Bronchial epithelial cell (primary cell): ENCODE measurements at regions not wholly inside any gene's neighbourhood (a gene's known extent, or its start where the extent isn't known, plus 50 kb on each side); places are given as distances from the start of the nearest gene placed in this dataset.

Experiments used
- DNase-seq: peaks from one replicate; pipeline ENCODE4 v3.0.0-alpha.2; 2010; ENCODE audit warnings: low read depth
- FAIRE-seq: peaks from 2 replicates; lab custom pipeline; 2011; peaks lifted over from hg19 to GRCh38; lab: Jason Lieb, UNC
- H3K27me3 ChIP-seq: 2 replicates; pipeline ENCODE4 v1.5.1; 2011; ENCODE audit warnings: low read length; ENCODE audit not compliant: control insufficient read depth, insufficient read depth
- H3K36me3 ChIP-seq: 2 replicates; pipeline ENCODE4 v1.5.1; 2011; ENCODE audit warnings: low read length; ENCODE audit not compliant: control insufficient read depth, insufficient read depth
- H3K4me3 ChIP-seq: 2 replicates; pipeline ENCODE4 v1.5.1; 2011; ENCODE audit warnings: mild to moderate bottlenecking, low read depth, low read length, control low read depth
- TF ChIP-seq, protein P1 (sequence below): IDR thresholded peaks from 2 replicates; pipeline ENCODE4 v1.5.1; 2011; ENCODE audit warnings: mild to moderate bottlenecking, moderate library complexity, low read length, control low read depth, inconsistent platforms; ENCODE audit not compliant: insufficient read depth, severe bottlenecking

DNA sequence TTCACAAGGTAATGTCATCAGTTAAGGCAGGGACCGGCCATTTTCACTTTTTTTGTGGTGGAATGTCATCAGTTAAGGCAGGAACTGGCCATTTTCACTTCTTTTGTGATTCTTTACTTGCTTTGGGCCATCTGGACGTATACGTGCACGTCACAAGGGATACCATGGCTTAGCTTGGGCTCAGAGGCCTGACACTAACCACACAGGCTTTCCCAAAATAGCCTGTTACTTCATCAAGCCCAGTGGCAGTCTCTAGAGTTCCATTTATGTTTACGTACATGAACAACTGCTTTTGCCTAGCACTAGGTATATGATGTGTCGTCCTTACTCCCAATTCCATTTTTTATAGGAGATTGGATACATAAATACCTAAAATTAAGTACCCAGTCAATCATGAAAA is 237.9 kb downstream of the C7orf25 start:
- TF ChIP-seq, protein P1, sequence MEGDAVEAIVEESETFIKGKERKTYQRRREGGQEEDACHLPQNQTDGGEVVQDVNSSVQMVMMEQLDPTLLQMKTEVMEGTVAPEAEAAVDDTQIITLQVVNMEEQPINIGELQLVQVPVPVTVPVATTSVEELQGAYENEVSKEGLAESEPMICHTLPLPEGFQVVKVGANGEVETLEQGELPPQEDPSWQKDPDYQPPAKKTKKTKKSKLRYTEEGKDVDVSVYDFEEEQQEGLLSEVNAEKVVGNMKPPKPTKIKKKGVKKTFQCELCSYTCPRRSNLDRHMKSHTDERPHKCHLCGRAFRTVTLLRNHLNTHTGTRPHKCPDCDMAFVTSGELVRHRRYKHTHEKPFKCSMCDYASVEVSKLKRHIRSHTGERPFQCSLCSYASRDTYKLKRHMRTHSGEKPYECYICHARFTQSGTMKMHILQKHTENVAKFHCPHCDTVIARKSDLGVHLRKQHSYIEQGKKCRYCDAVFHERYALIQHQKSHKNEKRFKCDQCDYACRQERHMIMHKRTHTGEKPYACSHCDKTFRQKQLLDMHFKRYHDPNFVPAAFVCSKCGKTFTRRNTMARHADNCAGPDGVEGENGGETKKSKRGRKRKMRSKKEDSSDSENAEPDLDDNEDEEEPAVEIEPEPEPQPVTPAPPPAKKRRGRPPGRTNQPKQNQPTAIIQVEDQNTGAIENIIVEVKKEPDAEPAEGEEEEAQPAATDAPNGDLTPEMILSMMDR, result no peak
- no peak for DNase-seq
- no peaks in the 10 kb centered on the region for H3K36me3 ChIP-seq
- H3K27me3 ChIP-seq, result no peaks in the 10 kb centered on the region
- H3K4me3 ChIP-seq, result no peak overlapping the region
- FAIRE-seq, result no peak

GRCh38 chr7:42672339-42672999 is 239.4 kb downstream of the C7orf25 start:
- Histone ChIP-seq H3K36me3 (no peaks in the 10 kb centered on the region), H3K27me3 (no peaks in the 10 kb centered on the region), H3K4me3 (no peak overlapping the region)
- peak; percentile 96 for DNase-seq
- TF ChIP-seq, protein P1, result no peak
- peak; percentile 47 for FAIRE-seq

- DNase-seq (peak; percentile 98), FAIRE-seq (peak; percentile 77)
- Histone ChIP-seq H3K4me3 (no peak overlapping the region), H3K36me3 (no peaks in the 10 kb centered on the region), H3K27me3 (no peaks in the 10 kb centered on the region)
- TF ChIP-seq, protein P1, result no peak
Observed at GRCh38 chr7:42671627-42672026, 240.2 kb downstream of the C7orf25 start.

GRCh38 chr7:42666994-42667393 is 244.9 kb downstream of the C7orf25 start:
- TF ChIP-seq, protein P1, result no peak
- Histone ChIP-seq H3K4me3 (no peak overlapping the region), H3K27me3 (no peaks in the 10 kb centered on the region), H3K36me3 (no peaks in the 10 kb centered on the region)
- FAIRE-seq (no peak), DNase-seq (no peak)

GRCh38 chr7:42662862-42663261 is 249.0 kb downstream of the C7orf25 start:
- DNase-seq (no peak), FAIRE-seq (no peak)
- no peak overlapping the region for H3K4me3 ChIP-seq
- H3K36me3 ChIP-seq, result no peaks in the 10 kb centered on the region
- H3K27me3 ChIP-seq, result no peaks in the 10 kb centered on the region
- TF ChIP-seq, protein P1, result no peak

- peak; percentile 96 for DNase-seq
- FAIRE-seq, result no peak
Observed at GRCh38 chr7:42661312-42661711, 250.6 kb downstream of the C7orf25 start.

More at GRCh38 chr7:42661312-42661711, 250.6 kb downstream of the C7orf25 start:
- Histone ChIP-seq H3K27me3 (no peaks in the 10 kb centered on the region), H3K36me3 (no peaks in the 10 kb centered on the region), H3K4me3 (no peak overlapping the region)
- TF ChIP-seq, protein P1, result no peak
